WERI-Rb-1 (cell line): ENCODE measurements at regions not wholly inside any gene's neighbourhood (a gene's known extent, or its start where the extent isn't known, plus 50 kb on each side); places are given as distances from the start of the nearest gene placed in this dataset.

Source experiments
- DNase-seq: peaks from one replicate; pipeline ENCODE4 v3.0.0-alpha.2; 2020
- H3K27ac ChIP-seq: fragments of 250-450 bp; sonication (Bioruptor Pico); 2 replicates; pipeline ENCODE4 v1.5.1; 2020; ENCODE audit warnings: mild to moderate bottlenecking, moderate library complexity
- H3K27me3 ChIP-seq: fragments of 250-450 bp; sonication (Bioruptor Pico); 2 replicates; pipeline ENCODE4 v1.5.1; 2021; ENCODE audit warnings: mild to moderate bottlenecking, low read depth, moderate library complexity; ENCODE audit not compliant: insufficient read depth, severe bottlenecking
- H3K36me3 ChIP-seq: fragments of 250-450 bp; sonication (Bioruptor Pico); 2 replicates; pipeline ENCODE4 v1.5.1; 2020; ENCODE audit warnings: mild to moderate bottlenecking, moderate library complexity
- H3K4me3 ChIP-seq: 2 replicates; pipeline ENCODE4 v1.5.1; 2011; ENCODE audit warnings: low read depth, mild to moderate bottlenecking, control low read depth, low read length
- H3K9me3 ChIP-seq: fragments of 250-450 bp; sonication (Bioruptor Pico); 2 replicates; pipeline ENCODE4 v1.5.1; 2021; ENCODE audit warnings: mild to moderate bottlenecking, moderate library complexity; ENCODE audit not compliant: severe bottlenecking
- TF ChIP-seq, protein P1 (sequence below): IDR thresholded peaks from 2 replicates; pipeline ENCODE4 v1.5.1; 2011; ENCODE audit warnings: low read depth, mild to moderate bottlenecking, control low read depth, inconsistent platforms, low read length

DNA sequence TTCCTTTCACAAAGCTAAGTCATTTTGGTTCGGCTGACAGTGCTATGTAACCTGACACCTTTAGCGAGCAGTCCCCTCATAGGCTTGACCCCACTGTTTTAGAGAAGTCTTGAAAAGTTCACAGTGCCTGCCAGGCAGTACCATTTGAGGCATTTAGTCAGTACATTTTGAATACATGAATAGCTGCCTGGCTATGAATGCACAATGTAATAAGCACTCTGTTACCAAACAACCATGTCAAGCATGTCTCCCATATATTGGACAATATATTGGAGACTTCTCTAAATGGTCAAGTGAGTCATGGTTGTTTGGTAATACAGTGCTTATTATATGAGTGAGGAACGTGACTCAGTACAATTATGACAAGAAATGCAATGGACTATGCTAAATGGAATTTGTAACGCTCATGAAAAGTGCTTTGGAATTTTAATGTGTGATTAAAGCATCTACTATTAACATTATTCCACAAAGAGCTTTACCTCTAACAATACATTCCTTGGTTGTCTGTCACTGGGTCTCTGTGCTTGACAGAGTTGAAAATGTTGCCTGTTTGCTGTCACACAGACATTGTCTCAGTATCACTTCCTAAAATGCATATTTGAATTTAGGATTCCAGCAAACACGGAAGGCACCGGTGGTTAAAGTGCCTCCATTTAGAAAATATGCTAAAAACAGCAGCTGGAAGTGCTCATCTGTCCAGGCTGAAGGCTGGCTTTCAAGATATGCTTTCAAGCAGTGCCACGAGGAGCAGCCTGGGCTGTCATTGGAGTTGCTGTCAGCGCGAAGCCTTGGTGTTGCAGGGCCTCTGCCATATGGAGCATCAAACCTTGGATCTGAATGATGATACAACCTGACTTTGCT is 458.6 kb downstream of the FBXO15 start:
- no peaks in the 10 kb centered on the region for H3K27me3 ChIP-seq
- no peaks in the 10 kb centered on the region for H3K36me3 ChIP-seq
- H3K4me3 ChIP-seq = no peak overlapping the region
- no peaks in the 10 kb centered on the region for H3K9me3 ChIP-seq
- no peak for DNase-seq
- no peak overlapping the region for H3K27ac ChIP-seq
- TF ChIP-seq, protein P1, sequence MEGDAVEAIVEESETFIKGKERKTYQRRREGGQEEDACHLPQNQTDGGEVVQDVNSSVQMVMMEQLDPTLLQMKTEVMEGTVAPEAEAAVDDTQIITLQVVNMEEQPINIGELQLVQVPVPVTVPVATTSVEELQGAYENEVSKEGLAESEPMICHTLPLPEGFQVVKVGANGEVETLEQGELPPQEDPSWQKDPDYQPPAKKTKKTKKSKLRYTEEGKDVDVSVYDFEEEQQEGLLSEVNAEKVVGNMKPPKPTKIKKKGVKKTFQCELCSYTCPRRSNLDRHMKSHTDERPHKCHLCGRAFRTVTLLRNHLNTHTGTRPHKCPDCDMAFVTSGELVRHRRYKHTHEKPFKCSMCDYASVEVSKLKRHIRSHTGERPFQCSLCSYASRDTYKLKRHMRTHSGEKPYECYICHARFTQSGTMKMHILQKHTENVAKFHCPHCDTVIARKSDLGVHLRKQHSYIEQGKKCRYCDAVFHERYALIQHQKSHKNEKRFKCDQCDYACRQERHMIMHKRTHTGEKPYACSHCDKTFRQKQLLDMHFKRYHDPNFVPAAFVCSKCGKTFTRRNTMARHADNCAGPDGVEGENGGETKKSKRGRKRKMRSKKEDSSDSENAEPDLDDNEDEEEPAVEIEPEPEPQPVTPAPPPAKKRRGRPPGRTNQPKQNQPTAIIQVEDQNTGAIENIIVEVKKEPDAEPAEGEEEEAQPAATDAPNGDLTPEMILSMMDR = no peak

DNA sequence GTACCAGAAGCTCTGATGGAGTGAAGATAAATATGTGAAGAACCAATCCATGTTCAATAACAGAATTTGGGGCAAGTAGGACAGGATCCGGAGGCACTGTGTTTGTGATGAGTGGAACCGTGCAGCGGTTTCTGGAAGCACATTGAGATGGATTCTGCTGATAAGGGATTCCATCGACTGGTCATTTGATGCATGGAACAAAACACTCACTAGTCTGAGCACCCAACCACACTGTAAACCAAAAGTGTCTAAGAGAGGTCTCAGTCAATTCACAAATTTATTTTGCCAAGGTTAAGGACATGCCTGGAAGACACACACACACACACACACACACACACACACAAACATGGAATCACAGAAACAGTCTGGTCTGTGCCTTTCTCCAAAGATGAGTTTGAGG is 459.5 kb downstream of the FBXO15 start:
- Histone ChIP-seq H3K36me3 (no peaks in the 10 kb centered on the region), H3K4me3 (no peak overlapping the region), H3K9me3 (no peaks in the 10 kb centered on the region), H3K27ac (no peak overlapping the region), H3K27me3 (no peaks in the 10 kb centered on the region)
- no peak for DNase-seq
- TF ChIP-seq, protein P1 = no peak

DNA sequence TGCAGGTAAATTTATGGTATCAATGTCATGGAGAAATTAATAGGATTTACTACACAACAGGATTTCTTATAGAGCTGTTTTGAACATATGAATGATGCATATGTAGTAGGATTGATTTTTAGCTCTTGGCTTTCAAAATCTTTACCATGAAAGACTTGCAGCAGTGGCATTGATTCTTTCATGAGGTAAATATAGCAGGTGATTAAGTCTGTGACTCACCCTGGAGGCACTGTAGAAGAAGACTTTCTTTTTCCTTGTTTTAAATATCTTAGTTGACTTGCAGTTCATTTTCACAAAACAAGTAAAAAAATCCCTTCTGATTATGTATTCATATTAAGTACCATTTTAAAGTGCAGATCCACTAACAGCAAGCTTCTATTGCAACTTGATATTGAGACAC is 463.0 kb downstream of the FBXO15 start:
- Histone ChIP-seq H3K4me3 (no peak overlapping the region), H3K27ac (no peak overlapping the region), H3K27me3 (no peaks in the 10 kb centered on the region), H3K9me3 (no peaks in the 10 kb centered on the region), H3K36me3 (no peaks in the 10 kb centered on the region)
- TF ChIP-seq, protein P1 = no peak
- DNase-seq = no peak

DNA sequence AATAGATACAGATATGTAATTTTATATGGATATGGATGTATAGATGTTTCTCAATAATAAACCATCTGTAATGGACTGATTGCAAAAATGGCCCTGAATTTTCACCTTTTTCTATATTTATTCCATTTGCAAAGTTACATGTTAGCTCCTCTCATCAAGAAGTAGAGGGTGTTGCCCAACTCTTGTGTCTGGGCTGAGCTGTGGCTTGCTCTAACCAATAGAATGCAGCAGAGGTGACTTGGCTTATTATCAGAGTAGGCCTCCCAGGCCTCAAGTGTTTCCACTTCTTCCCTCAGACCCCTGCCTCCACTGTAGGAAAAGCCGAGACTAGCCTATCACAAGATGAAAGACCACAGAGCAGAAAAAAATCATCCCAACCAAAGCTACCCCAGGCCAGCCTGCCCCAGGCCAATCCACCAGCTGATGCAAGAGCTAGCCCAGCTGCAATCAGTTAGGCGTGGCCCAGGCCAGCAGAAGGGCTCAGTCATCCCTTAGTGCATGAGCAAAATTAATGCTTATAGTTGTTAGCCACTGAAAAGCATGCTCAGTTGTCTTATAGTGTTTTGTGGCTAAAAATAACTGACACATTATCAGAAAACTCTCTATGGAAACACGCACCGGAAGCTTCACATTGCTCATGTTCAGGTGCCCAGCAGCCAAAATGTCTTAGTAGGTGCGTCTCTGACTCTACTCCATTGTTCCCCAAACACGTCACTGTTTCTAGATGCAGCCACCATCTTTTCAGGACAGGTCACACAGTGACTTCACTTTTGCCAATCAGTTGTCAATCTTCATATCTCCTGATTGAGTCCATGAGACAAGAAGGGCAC is 464.0 kb downstream of the FBXO15 start:
- Histone ChIP-seq H3K9me3 (no peaks in the 10 kb centered on the region), H3K27me3 (no peaks in the 10 kb centered on the region), H3K27ac (no peak overlapping the region), H3K4me3 (no peak overlapping the region), H3K36me3 (no peaks in the 10 kb centered on the region)
- no peak for DNase-seq
- TF ChIP-seq, protein P1 = no peak

DNA sequence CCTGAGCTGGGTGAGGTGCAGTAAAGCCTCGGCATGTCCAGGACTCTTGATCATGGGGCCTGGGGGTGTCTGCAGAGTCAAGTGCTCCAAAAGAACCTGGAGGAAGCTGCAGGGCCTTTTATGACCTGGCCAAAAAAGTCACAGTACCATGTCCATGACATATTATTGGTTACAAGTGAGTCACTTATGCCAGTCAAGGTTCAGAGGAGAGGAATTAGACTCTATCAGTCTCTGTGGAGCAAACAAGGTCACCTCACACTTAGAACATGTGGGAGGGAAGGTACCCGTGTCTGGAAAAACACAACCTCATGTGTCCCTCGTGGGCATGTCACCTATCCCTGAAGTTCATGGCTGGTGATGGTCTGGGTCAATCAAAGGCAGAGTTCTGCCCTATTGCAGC is 465.7 kb downstream of the FBXO15 start:
- TF ChIP-seq, protein P1 = no peak
- no peak overlapping the region for H3K27ac ChIP-seq
- no peaks in the 10 kb centered on the region for H3K27me3 ChIP-seq
- no peak overlapping the region for H3K4me3 ChIP-seq
- H3K9me3 ChIP-seq = no peaks in the 10 kb centered on the region
- no peak for DNase-seq
- no peaks in the 10 kb centered on the region for H3K36me3 ChIP-seq
